IMR-90 (cell line): ENCODE measurements at regions not wholly inside any gene's neighbourhood (a gene's known extent, or its start where the extent isn't known, plus 50 kb on each side); places are given as distances from the start of the nearest gene placed in this dataset.

ENCODE experiments used
- ATAC-seq: fragments of 200-7000 bp; cut with Tn5 transposase; 2 replicates; pipeline ENCODE4 v1.9.1; 2020; ENCODE audit warnings: low read depth, mild to moderate bottlenecking, moderate library complexity
- BruUV-seq: library from RNA; stranded (reverse); fragments of 400-500 nt; replicated peaks from 2 replicates; lab custom pipeline; 2021; lab: Mats Ljungman, UMichigan
- CTCF ChIA-PET: fragments of 300-600 bp; formaldehyde crosslinking; extraction: SDS; loops from one replicate; lab custom pipeline; 2021; ENCODE audit warnings: antibody characterized with exemption; lab: Yijun Ruan, JAX
- POLR2A ChIA-PET: fragments of 300-600 bp; sonication (Branson Sonifier 250); formaldehyde crosslinking; loops from one replicate; lab custom pipeline; 2022; ENCODE audit warnings: antibody characterized with exemption; ENCODE audit not compliant: unreplicated experiment; lab: Charles Lee
- DNase-seq: peaks from one replicate; pipeline ENCODE4 v3.0.0; 2013
- H2AFZ ChIP-seq: replicated peaks from 2 replicates; pipeline ENCODE3; 2013; ENCODE audit warnings: low read length, mild to moderate bottlenecking; ENCODE audit not compliant: poor library complexity
- H2AK5ac ChIP-seq: 2 replicates; pipeline ENCODE4 v1.6.1; 2013; ENCODE audit warnings: low read depth, low read length, inconsistent platforms
- H2AK9ac ChIP-seq: replicated peaks from 2 replicates; pipeline ENCODE3; 2013; ENCODE audit warnings: mild to moderate bottlenecking, low read depth, low read length, moderate library complexity; ENCODE audit not compliant: poor library complexity
- H2BK120ac ChIP-seq: 2 replicates; pipeline ENCODE4 v1.6.1; 2013; ENCODE audit warnings: low read depth, low read length, inconsistent platforms
- H2BK15ac ChIP-seq: 3 replicates; pipeline ENCODE4 v1.6.1; 2013; ENCODE audit warnings: low read depth, low read length, inconsistent platforms
- H2BK20ac ChIP-seq: 2 replicates; pipeline ENCODE4 v1.6.1; 2013; ENCODE audit warnings: low read depth, mild to moderate bottlenecking, inconsistent platforms, low read length, moderate library complexity
- H2BK5ac ChIP-seq: 2 replicates; pipeline ENCODE4 v1.6.1; 2013; ENCODE audit warnings: mild to moderate bottlenecking, low read depth, low read length, inconsistent platforms; ENCODE audit not compliant: poor library complexity, severe bottlenecking
- H3K14ac ChIP-seq: replicated peaks from 2 replicates; pipeline ENCODE4 v1.6.1; 2013; ENCODE audit warnings: low read depth, low read length, inconsistent platforms
- H3K18ac ChIP-seq: 2 replicates; pipeline ENCODE4 v1.6.1; 2013; ENCODE audit warnings: low read depth, low read length, control low read depth
- H3K23ac ChIP-seq: 2 replicates; pipeline ENCODE4 v1.6.1; 2013; ENCODE audit warnings: low read depth, low read length, inconsistent platforms
- H3K27ac ChIP-seq: 2 replicates; pipeline ENCODE4 v1.5.1; 2013; ENCODE audit warnings: mild to moderate bottlenecking, control low read depth, low read length; ENCODE audit not compliant: insufficient read depth
- H3K27me3 ChIP-seq: 2 replicates; pipeline ENCODE4 v1.6.1; 2013; ENCODE audit warnings: low read length; ENCODE audit not compliant: control insufficient read depth, insufficient read depth
- H3K36me3 ChIP-seq: 2 replicates; pipeline ENCODE4 v1.6.1; 2013; ENCODE audit warnings: low read length, mixed read lengths; ENCODE audit not compliant: control insufficient read depth, insufficient read depth
- H3K4ac ChIP-seq: 2 replicates; pipeline ENCODE4 v1.6.1; 2013; ENCODE audit warnings: low read depth, low read length, inconsistent platforms
- H3K4me1 ChIP-seq: 2 replicates; pipeline ENCODE4 v1.6.1; 2013; ENCODE audit warnings: low read length, mixed read lengths; ENCODE audit not compliant: control insufficient read depth, insufficient read depth
- H3K4me2 ChIP-seq: 2 replicates; pipeline ENCODE4 v1.6.1; 2013; ENCODE audit warnings: low read depth, mild to moderate bottlenecking, control low read depth, low read length, moderate library complexity
- H3K4me3 ChIP-seq: 2 replicates; pipeline ENCODE4 v1.5.1; 2013; ENCODE audit warnings: low read depth, mild to moderate bottlenecking, control low read depth, low read length, moderate library complexity; ENCODE audit not compliant: insufficient read depth
- H3K56ac ChIP-seq: 2 replicates; pipeline ENCODE4 v1.6.1; 2013; ENCODE audit warnings: low read length, inconsistent platforms; ENCODE audit not compliant: insufficient read depth; ENCODE audit errors: extremely low read depth
- H3K79me1 ChIP-seq, 2 experiments: 2 replicates each; pipeline ENCODE4 v1.6.1; 2013; ENCODE audit warnings: low read length in 2 of 2, inconsistent platforms in 1 of 2, low read depth in 1 of 2
- H3K9ac ChIP-seq: 2 replicates; pipeline ENCODE4 v1.6.1; 2013; ENCODE audit warnings: low read depth, low read length, control low read depth
- H3K9me1 ChIP-seq: 2 replicates; pipeline ENCODE4 v1.6.1; 2013; ENCODE audit warnings: low read length, inconsistent platforms; ENCODE audit not compliant: insufficient read depth
- H3K9me3 ChIP-seq: 2 replicates; pipeline ENCODE4 v1.6.1; 2013; ENCODE audit warnings: low read length; ENCODE audit not compliant: control insufficient read depth, insufficient read depth
- H4K20me1 ChIP-seq: 2 replicates; pipeline ENCODE4 v1.6.1; 2013; ENCODE audit warnings: low read length, inconsistent platforms; ENCODE audit not compliant: insufficient read depth
- H4K5ac ChIP-seq: 2 replicates; pipeline ENCODE4 v1.6.1; 2013; ENCODE audit warnings: mild to moderate bottlenecking, low read depth, low read length, control low read depth
- H4K8ac ChIP-seq, 2 experiments: 2 replicates each; pipeline ENCODE4 v1.6.1; 2013; ENCODE audit warnings: low read depth in 2 of 2, low read length in 2 of 2, control low read depth in 1 of 2, inconsistent platforms in 1 of 2
- H4K91ac ChIP-seq: 2 replicates; pipeline ENCODE4 v1.6.1; 2013; ENCODE audit warnings: low read depth, low read length, inconsistent platforms; ENCODE audit not compliant: insufficient read depth
- BHLHE40 ChIP-seq: fragments of 150-350 bp; IDR thresholded peaks from 2 replicates; pipeline ENCODE4 v1.6.1; 2016; ENCODE audit warnings: mild to moderate bottlenecking, low read depth, low read length
- CEBPB ChIP-seq: IDR thresholded peaks from 2 replicates; pipeline ENCODE4 v1.6.1; 2012; ENCODE audit warnings: low read depth, low read length, improper control_type of control experiment
- CHD1 ChIP-seq: IDR thresholded peaks from 2 replicates; pipeline ENCODE4 v1.6.1; 2012; ENCODE audit warnings: low read depth, low read length, improper control_type of control experiment
- ELK1 ChIP-seq: fragments of 150-350 bp; IDR thresholded peaks from 2 replicates; pipeline ENCODE4 v1.6.1; 2016; ENCODE audit warnings: low read depth, mild to moderate bottlenecking, low read length, moderate library complexity, borderline replicate concordance
- NFE2L2 ChIP-seq: fragments of 150-350 bp; IDR thresholded peaks from 2 replicates; pipeline ENCODE4 v1.6.1; 2016; ENCODE audit warnings: low read depth, mild to moderate bottlenecking, low read length
- POLR2A ChIP-seq: IDR thresholded peaks from 2 replicates; pipeline ENCODE4 v1.6.1; 2012; ENCODE audit warnings: mild to moderate bottlenecking, low read depth, low read length
- RAD21 ChIP-seq: IDR thresholded peaks from 2 replicates; pipeline ENCODE4 v1.6.1; 2012; ENCODE audit warnings: low read length, improper control_type of control experiment
- RFX5 ChIP-seq: IDR thresholded peaks from 2 replicates; pipeline ENCODE4 v1.8.0; 2012; ENCODE audit warnings: low read depth, mild to moderate bottlenecking, low read length, moderate library complexity
- SMC3 ChIP-seq: fragments of 150-350 bp; IDR thresholded peaks from 2 replicates; pipeline ENCODE4 v1.6.1; 2016; ENCODE audit warnings: low read depth, mild to moderate bottlenecking, antibody characterized with exemption, low read length, moderate library complexity
- WGBS, 2 experiments: methylation state at CpG; one replicate each; pipeline versions ENCODE4 v1.1.5 to v1.1.7; 2013; ENCODE audit warnings: missing lambda C conversion rate in 2 of 2; ENCODE audit not compliant: insufficient read length in 1 of 2; ENCODE audit errors: extremely low coverage in 2 of 2; 5-methylcytosine and 5-hydroxymethylcytosine counted together
- dilution Hi-C: fragments of 300-500 bp; cut with HindIII; formaldehyde crosslinking; loops from one replicate; pipeline ENCODE4 v1.14.3; 2018; ENCODE audit warnings: low sequenced_read_pairs; ENCODE audit not compliant: unreplicated experiment
- in situ Hi-C: fragments of 300-500 bp; cut with MboI; formaldehyde crosslinking; loops from 3 replicates; pipeline ENCODE4 v1.14.3; 2019; ENCODE audit warnings: low sequenced_read_pairs, inconsistent platforms, mixed read lengths
- intact Hi-C: fragments of 100-400 bp; cut with micrococcal nuclease; formaldehyde crosslinking; loops from 2 replicates; pipeline ENCODE4 v1.10.0; 2022

GRCh38 chr6:65989676-65990075 lies 282.6 kb upstream of the EYS start:
- in situ Hi-C loops: no loop called here

More at GRCh38 chr6:65989676-65990075, 282.6 kb upstream of the EYS start:
- Histone ChIP-seq H3K27me3 (no peaks in the 10 kb centered on the region), H4K20me1 (no peaks in the 10 kb centered on the region), H3K9me1 (no peaks in the 10 kb centered on the region), H3K4ac (no peak overlapping the region), H3K27ac (no peak overlapping the region), H2BK20ac (no peak overlapping the region), H2AK9ac (no peak overlapping the region), H3K23ac (no peak overlapping the region), H2BK15ac (no peak overlapping the region), H3K36me3 (no peaks in the 10 kb centered on the region), H3K18ac (no peak overlapping the region), H4K91ac (no peak overlapping the region), H3K4me1 (no peaks in the 10 kb centered on the region), H3K4me3 (no peak overlapping the region), H3K14ac (no peak overlapping the region), H3K9ac (no peak overlapping the region), H4K8ac (no peak overlapping the region), H4K5ac (no peak overlapping the region), H2AFZ (no peak overlapping the region), H3K4me2 (no peak overlapping the region), H3K56ac (no peak overlapping the region), H2BK120ac (no peak overlapping the region), H2AK5ac (no peak overlapping the region), H3K79me1 (no peaks in the 10 kb centered on the region), H3K9me3 (peaks cover 3% of the 10 kb centered on the region), H2BK5ac (no peak overlapping the region)
- no peak for DNase-seq
- dilution Hi-C loops (no loop called here), intact Hi-C loops (no loop called here)
- ATAC-seq: no peak
- no peak for TF ChIP-seq RAD21
- no peak for TF ChIP-seq RFX5
- no peak for TF ChIP-seq POLR2A
- TF ChIP-seq BHLHE40: no peak
- TF ChIP-seq CHD1: no peak
- no peak for TF ChIP-seq SMC3
- TF ChIP-seq NFE2L2: no peak
- TF ChIP-seq CEBPB: no peak
- no peak for TF ChIP-seq ELK1
- ChIA-PET POLR2A (no interaction called here), CTCF (no interaction called here)
- 100% methylated on average over 2 of the region's 5 CpGs; no CpG with 5 or more reads in 1 of the 2 experiments for WGBS, 2 experiments
- no TSS peak for BruUV-seq
